ENCODE measurements at regions not wholly inside any gene's neighbourhood (a gene's known extent, or its start where the extent isn't known, plus 50 kb on each side); places are given as distances from the start of the nearest gene placed in this dataset.

DNA sequence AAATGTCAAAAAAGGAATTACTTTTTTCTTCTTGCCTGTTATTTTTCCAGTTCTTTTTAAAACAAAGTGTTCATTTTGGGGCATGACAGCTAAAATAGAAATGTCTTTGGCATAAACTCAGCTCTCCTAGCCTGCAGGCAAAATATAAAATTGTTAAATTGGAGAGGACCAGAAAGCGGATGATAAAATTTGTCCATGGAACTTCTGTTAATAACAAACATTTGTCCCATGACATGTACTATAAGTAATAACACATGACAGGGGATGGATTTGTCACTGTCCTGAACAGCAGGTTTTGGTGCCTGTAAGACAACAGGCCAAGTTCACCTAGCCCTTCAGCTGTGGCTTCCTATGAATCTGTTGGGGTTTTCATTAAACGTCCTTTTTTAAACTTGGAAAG lies 184.0 kb upstream of the TTC29 start:
- POLR2A ChIA-PET = no interaction called here
- CTCF ChIA-PET = no interaction called here
- TF ChIP-seq, protein P1, sequence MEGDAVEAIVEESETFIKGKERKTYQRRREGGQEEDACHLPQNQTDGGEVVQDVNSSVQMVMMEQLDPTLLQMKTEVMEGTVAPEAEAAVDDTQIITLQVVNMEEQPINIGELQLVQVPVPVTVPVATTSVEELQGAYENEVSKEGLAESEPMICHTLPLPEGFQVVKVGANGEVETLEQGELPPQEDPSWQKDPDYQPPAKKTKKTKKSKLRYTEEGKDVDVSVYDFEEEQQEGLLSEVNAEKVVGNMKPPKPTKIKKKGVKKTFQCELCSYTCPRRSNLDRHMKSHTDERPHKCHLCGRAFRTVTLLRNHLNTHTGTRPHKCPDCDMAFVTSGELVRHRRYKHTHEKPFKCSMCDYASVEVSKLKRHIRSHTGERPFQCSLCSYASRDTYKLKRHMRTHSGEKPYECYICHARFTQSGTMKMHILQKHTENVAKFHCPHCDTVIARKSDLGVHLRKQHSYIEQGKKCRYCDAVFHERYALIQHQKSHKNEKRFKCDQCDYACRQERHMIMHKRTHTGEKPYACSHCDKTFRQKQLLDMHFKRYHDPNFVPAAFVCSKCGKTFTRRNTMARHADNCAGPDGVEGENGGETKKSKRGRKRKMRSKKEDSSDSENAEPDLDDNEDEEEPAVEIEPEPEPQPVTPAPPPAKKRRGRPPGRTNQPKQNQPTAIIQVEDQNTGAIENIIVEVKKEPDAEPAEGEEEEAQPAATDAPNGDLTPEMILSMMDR (IDR thresholded peaks at IDR 0.05; ENCODE audit: insufficient read depth, low read depth, low read length) = no peak
- no peak for DNase-seq (ENCODE audit: low read depth)
- Histone ChIP-seq H3K27me3 (ENCODE audit: control insufficient read depth, insufficient read depth, low read length) (no peaks in the 10 kb centered on the region), H3K36me3 (ENCODE audit: control insufficient read depth, insufficient read depth, low read length) (no peaks in the 10 kb centered on the region), H3K4me3 (ENCODE audit: low read depth, low read length) (no peak overlapping the region)

DNA sequence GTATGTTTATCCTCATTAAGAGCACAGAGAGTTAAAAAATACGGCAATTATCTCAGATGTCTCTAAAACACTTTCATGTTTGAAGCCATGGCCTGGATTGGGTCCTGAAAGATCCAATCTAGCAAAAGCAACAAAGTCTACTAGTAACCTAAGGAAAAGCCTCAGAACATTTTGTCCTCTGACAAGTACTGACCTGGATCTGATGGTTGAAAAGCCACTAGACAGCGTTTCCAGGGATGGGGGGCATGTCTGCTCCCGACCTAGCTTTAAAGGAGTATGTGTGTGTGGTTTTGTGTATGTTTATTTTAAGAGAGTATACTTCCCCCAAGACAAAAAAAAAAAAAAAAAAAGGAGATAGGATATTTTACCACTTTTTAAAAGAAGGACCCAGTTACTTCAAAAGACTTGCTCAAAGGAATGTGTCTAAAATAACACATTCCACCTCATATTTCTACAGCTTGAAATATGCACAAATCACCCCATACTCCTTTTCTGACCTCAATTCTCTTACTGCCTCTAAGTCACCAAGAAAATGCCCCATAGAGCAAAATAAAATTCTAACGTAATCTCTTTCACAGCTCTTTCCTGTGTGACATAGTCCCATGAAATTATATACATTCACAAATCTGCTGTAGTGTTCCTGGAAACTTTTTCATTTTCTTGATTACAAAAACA lies 189.0 kb upstream of the TTC29 start:
- ChIA-PET POLR2A (no interaction called here), CTCF (no interaction called here)
- TF ChIP-seq, protein P1 (IDR thresholded peaks at IDR 0.05; ENCODE audit: insufficient read depth, low read depth, low read length) = no peak
- H3K27me3 ChIP-seq (ENCODE audit: control insufficient read depth, insufficient read depth, low read length) = no peaks in the 10 kb centered on the region
- no peak for DNase-seq (ENCODE audit: low read depth)
- no peaks in the 10 kb centered on the region for H3K36me3 ChIP-seq (ENCODE audit: control insufficient read depth, insufficient read depth, low read length)
- no peak overlapping the region for H3K4me3 ChIP-seq (ENCODE audit: low read depth, low read length)

DNA sequence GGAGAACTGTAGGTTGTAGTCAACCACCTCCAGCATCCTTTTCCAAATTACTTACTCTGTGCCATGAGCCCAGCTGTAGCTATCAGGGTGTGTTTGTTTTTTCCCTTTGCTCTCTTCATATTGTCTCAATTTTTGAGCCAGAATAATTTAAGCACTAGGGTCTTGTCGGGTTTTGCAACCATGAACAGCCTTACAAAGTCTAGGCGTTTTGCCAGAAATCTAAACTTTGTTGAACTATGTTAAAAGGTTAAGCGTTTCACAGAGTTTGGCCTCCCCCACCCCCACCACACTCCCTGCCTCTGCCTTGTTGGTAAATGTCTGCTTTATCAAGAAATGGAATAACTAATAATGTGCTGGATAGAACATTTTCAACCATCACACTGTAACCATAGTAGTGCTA lies 190.6 kb upstream of the TTC29 start:
- POLR2A ChIA-PET = no interaction called here
- no peak for DNase-seq (ENCODE audit: low read depth)
- CTCF ChIA-PET = interaction anchor here (0.9 to 1.7 kb wide), 2 partner anchors 12 to 38 kb away, joined by 3 to 7 read pairs; no protein-coding TSS in a partner anchor

DNA sequence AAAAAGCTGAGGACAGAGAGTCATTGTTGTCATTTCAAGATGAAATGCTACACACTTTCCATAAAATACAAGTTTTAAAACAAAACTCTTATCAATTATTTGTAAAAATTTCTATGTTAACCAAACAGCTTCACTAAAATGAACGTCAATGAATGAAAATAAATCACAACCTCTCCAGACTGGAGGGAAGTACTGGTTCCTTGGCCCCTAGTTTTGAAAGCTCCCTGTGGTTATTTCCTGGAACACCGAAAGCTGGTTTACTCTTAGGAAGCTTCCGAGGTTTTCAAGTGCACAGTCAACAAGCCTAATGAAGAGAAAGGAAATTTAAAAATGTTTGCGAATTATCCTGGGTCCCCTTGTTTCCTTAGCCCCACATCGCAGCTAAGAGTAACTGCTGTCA lies 191.1 kb upstream of the TTC29 start:
- TF ChIP-seq, protein P1 (IDR thresholded peaks at IDR 0.05; ENCODE audit: insufficient read depth, low read depth, low read length) = no peak
- Histone ChIP-seq H3K27me3 (ENCODE audit: control insufficient read depth, insufficient read depth, low read length) (no peaks in the 10 kb centered on the region), H3K36me3 (ENCODE audit: control insufficient read depth, insufficient read depth, low read length) (no peaks in the 10 kb centered on the region), H3K4me3 (ENCODE audit: low read depth, low read length) (no peak overlapping the region)
- POLR2A ChIA-PET = no interaction called here
- no peak for DNase-seq (ENCODE audit: low read depth)
- CTCF ChIA-PET = interaction anchor here (0.9 to 1.7 kb wide), 3 partner anchors 12 to 415 kb away, joined by 3 to 7 read pairs (median 3); no protein-coding TSS in a partner anchor

More for the DNA sequence above, 190.6 kb upstream of the TTC29 start:
- TF ChIP-seq, protein P1 (IDR thresholded peaks at IDR 0.05; ENCODE audit: insufficient read depth, low read depth, low read length) = no peak
- no peak overlapping the region for H3K4me3 ChIP-seq (ENCODE audit: low read depth, low read length)
- H3K36me3 ChIP-seq (ENCODE audit: control insufficient read depth, insufficient read depth, low read length) = no peaks in the 10 kb centered on the region
- H3K27me3 ChIP-seq (ENCODE audit: control insufficient read depth, insufficient read depth, low read length) = no peaks in the 10 kb centered on the region

DNA sequence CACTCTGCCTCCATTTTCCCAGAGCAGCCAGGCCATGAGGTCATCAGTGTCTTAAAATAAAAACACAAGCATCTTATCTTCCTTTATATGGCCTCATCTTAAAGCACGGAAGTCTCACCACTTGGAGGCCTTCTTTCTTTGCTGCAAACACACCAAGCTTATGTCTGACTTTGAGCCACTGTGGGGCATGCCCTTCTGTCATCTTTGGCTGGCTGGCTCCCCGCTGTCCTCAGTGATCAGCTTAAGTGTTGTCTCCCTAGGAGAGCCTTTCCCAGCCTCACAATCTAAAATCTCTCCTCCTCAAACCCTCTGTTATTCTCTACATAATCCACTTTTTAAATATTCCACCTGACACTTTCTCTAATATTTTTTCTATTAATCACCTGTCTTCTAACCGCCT lies 191.6 kb upstream of the TTC29 start:
- Histone ChIP-seq H3K27me3 (ENCODE audit: control insufficient read depth, insufficient read depth, low read length) (no peaks in the 10 kb centered on the region), H3K4me3 (ENCODE audit: low read depth, low read length) (no peak overlapping the region), H3K36me3 (ENCODE audit: control insufficient read depth, insufficient read depth, low read length) (no peaks in the 10 kb centered on the region)
- DNase-seq (ENCODE audit: low read depth) = no peak
- ChIA-PET POLR2A (no interaction called here), CTCF (interaction anchor here (0.9 to 1.7 kb wide), 3 partner anchors 11 to 414 kb away, joined by 3 to 7 read pairs (median 3); no protein-coding TSS in a partner anchor)
- TF ChIP-seq, protein P1 (IDR thresholded peaks at IDR 0.05; ENCODE audit: insufficient read depth, low read depth, low read length) = no peak

Data from BJ (cell line).